SIG-M5 treated with dmso at 0.1 percent for 504 hours (cell line): ENCODE measurements at regions not wholly inside any gene's neighbourhood (a gene's known extent, or its start where the extent isn't known, plus 50 kb on each side); places are given as distances from the start of the nearest gene placed in this dataset.
A peak's percentile ranks its signal among the peaks of the same experiment; 100 is the strongest.

Experiments
- DNase-seq: peaks from one replicate; lab custom pipeline; 2025; ENCODE audit not compliant: unreplicated experiment; lab: John Stamatoyannopoulos, UW

DNA sequence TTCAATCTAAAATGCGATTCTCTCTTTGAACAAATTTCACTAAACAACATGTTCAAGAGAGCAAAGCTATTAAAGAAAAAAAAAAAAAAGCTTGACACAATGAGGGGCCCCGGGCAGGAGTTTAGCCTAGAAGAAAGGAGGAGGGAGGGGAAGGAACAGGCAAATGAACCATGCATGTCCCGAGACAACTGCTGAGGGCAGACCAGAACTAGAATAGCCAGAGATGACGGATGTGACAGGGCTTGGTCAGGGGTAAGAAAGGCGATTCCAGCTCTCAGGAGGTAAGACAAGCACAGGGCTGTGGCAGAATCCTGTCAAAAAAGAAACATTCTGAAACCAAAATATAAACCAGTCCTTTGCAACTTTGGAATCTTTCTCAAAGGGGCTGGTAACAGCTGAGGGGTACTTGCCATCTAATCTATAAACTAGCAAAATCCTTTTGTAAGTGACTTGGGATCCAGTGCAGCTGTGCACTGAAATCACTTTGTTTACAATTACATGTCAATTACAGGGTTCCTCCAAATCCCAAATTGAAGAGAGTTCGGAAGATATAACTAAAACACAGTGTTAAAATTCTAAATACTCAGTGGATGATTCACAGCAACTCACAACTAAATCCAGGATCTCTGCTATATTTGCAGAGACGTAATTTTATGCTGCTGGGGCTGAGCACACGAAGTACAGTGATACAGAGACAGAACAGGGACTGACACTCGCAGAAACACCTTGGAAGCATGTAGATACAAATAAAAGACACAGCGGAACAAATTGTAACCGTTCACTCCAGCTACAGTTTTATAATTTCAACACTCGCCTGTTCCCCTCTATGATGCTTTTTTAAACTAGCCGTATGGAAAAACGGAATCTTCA is 567.4 kb upstream of the ZFHX3 start:
- no peak for DNase-seq

DNA sequence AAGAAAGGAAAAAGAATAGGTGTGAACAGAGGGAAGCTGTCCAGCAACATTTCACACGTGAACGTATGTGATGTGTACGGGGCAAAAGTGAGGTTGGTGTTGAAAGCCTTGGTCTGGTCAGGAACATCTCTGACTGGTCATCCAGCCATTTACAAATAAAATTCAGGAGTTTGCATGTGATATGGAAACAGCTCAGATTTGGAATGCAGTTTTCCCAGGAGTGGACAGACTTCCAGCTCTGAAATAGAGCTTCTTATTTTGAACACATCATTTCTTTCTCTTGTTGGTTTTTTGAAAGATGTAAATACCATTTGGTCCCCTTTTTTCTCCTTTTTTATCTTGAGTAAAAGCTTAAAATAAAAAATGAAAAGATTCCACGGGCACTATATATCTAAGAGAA is 566.2 kb upstream of the ZFHX3 start:
- no peak for DNase-seq

- no peak for DNase-seq
These were observed 562.8 kb upstream of the ZFHX3 start for GRCh38 chr16:73610605-73611156.

GRCh38 chr16:73610160-73610559 is 562.2 kb upstream of the ZFHX3 start:
- no peak for DNase-seq

DNA sequence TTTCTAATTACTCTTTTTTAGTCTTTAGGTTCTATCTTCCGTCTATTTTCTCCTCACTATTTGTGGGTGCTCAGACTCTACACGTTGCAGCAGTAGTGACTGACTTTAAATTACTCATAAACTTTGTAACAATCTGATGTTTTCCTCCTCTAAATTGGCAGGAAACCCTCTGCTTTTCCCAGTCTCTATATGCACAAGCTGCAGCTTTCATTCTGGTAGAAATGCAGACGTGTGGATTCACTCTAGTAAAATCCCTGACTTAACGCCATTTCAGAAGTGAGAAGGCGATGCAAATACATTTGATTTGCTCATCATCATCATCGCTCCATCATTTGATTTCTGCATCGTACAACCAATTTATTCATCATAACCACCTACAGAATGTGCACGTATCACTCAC is 561.0 kb upstream of the ZFHX3 start:
- DNase-seq, result no peak

- no peak for DNase-seq
These were observed 557.4 kb upstream of the ZFHX3 start for GRCh38 chr16:73605309-73605708.

GRCh38 chr16:73601911-73602310 is 554.0 kb upstream of the ZFHX3 start:
- no peak for DNase-seq

GRCh38 chr16:73599870-73600269 is 551.9 kb upstream of the ZFHX3 start:
- no peak for DNase-seq

GRCh38 chr16:73599351-73599750 is 551.4 kb upstream of the ZFHX3 start:
- no peak for DNase-seq

DNA sequence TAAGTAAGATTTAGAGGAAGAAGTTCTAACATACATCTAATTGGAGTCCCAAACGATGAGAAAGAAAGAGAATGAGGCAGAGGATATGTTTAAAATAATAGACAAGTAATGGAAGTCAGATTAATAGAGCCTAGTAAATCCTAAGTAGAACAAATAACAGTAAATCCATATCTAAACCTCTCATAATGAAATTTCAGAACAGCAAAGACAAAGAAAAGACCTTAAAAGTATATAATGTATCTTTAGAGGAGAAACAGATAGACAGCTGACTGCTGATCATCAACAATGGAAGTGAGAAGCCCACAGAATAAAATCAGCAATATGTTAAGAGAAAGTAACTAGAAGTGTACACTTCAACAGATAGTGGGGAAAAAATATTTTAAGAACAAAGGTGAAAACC is 536.2 kb upstream of the ZFHX3 start:
- DNase-seq, result no peak

GRCh38 chr16:73572135-73572828 is 524.4 kb upstream of the ZFHX3 start:
- no peak for DNase-seq

GRCh38 chr16:73569266-73569980 is 521.5 kb upstream of the ZFHX3 start:
- DNase-seq, result no peak

DNA sequence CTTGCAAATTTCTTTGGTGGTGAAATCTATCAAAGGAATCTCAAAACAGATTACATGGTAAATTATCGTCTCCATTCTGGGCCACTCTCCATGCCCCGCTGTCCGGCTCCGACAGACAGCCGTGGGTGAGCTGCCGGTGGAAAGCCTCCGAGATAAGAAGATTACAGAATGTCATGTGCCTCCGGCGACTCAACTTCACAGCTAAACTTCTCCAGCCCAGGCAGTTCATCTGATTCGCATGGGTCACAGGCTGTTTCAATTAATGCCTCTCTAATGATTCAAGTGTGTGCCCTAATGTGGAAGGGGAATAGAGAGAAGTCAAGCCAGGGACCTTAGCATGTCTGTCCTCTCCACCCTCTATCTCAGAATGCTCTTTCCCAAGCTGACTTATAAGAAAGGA is 520.8 kb upstream of the ZFHX3 start:
- no peak for DNase-seq

DNA sequence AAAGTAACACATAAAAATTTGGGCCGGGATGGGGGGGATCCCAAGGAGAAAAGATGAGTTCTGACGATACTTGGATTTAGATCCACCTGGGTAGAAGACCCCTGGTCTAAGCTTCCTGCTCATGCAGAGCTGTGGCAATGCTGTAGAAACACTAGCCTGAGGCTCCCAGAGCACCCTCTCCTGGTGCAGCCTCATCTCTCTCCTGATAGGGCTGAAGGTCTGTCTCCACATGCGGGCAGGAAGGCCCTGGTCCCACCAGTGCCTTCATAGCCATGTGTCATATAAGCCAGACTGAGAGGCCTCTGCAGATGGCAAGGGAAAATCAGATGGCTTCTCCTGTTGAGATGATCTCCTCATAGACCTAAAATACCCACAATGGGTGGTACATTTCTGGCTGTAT is 518.0 kb upstream of the ZFHX3 start:
- no peak for DNase-seq

DNA sequence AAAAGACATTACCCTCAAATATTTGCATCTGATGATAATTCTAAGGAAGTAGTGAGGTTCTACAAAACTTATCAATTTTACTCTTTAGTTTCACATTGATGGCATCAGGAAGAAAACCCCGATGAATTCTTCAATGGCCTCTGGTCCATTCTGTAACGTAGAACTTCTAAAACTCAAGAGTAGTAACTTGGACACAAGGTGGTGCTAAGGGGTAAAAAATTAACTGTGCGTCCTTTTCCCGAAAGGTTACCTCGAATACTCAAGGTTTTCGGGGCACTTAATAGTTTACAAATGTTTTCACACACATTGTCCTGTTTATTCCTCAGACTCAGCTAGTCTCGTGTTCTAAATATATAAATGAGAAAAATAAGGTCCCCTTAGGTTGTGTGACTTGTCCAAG is 517.3 kb upstream of the ZFHX3 start:
- peak; percentile 18 for DNase-seq

DNA sequence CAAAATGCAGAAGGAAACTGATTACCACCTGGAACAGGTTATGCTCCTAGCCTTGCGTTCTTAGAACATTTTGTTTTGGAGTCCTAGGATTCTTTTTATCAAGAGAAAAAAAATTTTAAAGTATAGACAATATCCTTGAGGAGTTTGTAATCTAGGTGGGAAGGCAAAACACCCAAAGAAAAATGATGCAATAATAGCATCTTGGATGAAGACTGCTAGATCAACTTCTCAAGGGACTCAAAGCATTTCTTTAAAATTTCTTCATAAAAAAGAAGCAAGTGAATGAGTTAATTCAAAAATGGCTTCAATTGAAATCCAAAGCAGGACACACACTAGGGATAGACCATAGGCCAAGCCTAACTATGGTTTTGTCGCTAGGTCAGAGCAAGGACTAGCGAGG is 515.8 kb upstream of the ZFHX3 start:
- DNase-seq, result no peak

GRCh38 chr16:73560497-73560896 is 512.6 kb upstream of the ZFHX3 start:
- DNase-seq, result no peak

- DNase-seq, result no peak
These were observed 510.3 kb upstream of the ZFHX3 start for GRCh38 chr16:73558219-73558618.

- DNase-seq, result no peak
These were observed 506.2 kb upstream of the ZFHX3 start for GRCh38 chr16:73553941-73554660.

GRCh38 chr16:73549984-73550631 is 502.2 kb upstream of the ZFHX3 start:
- DNase-seq, result no peak
